ENCODE measurements at regions not wholly inside any gene's neighbourhood (a gene's known extent, or its start where the extent isn't known, plus 50 kb on each side); places are given as distances from the start of the nearest gene placed in this dataset.

GRCh38 chr18:40473221-40474029, 1481.6 kb upstream of the PIK3C3 start:
- TF ChIP-seq CTCF (conservative IDR thresholded peaks at IDR 0.05; ENCODE audit: low read length) (no peak), EZH2phosphoT487 (IDR thresholded peaks at IDR 0.05; ENCODE audit: borderline replicate concordance, low read depth, low read length) (no peak)
